Keratinocyte (primary cell): ENCODE measurements at regions not wholly inside any gene's neighbourhood (a gene's known extent, or its start where the extent isn't known, plus 50 kb on each side); places are given as distances from the start of the nearest gene placed in this dataset.

Source experiments
- DNase-seq: peaks from one replicate; pipeline ENCODE4 v3.0.0-alpha.2; 2011; ENCODE audit warnings: low read depth, missing footprints, low spot score
- FAIRE-seq: peaks from 2 replicates; lab custom pipeline; 2011; peaks lifted over from hg19 to GRCh38; lab: Jason Lieb, UNC
- H2AFZ ChIP-seq: 2 replicates; pipeline ENCODE4 v1.6.0; 2012; ENCODE audit warnings: low read length, control low read depth, inconsistent platforms; ENCODE audit not compliant: control insufficient read depth
- H3K27ac ChIP-seq: 2 replicates; pipeline ENCODE4 v1.5.1; 2011; ENCODE audit warnings: low read length; ENCODE audit not compliant: control insufficient read depth, insufficient read depth
- H3K27me3 ChIP-seq: 3 replicates; pipeline ENCODE4 v1.6.0; 2011; ENCODE audit warnings: low read length; ENCODE audit not compliant: control insufficient read depth, insufficient read depth; ENCODE audit errors: extremely low read depth
- H3K36me3 ChIP-seq, 2 experiments: 2 replicates in 1 of 2; 3 replicates in 1 of 2; pipeline ENCODE4 v1.5.1; 2011; ENCODE audit warnings: low read length in 2 of 2, mild to moderate bottlenecking in 1 of 2; ENCODE audit not compliant: control insufficient read depth in 2 of 2, insufficient read depth in 2 of 2; ENCODE audit errors: extremely low read depth in 1 of 2
- H3K4me1 ChIP-seq: 3 replicates; pipeline ENCODE4 v1.5.1; 2011; ENCODE audit warnings: low read length; ENCODE audit not compliant: control insufficient read depth, insufficient read depth; ENCODE audit errors: extremely low read depth
- H3K4me2 ChIP-seq: 3 replicates; pipeline ENCODE4 v1.6.0; 2011; ENCODE audit warnings: low read depth, low read length; ENCODE audit not compliant: control insufficient read depth, insufficient read depth; ENCODE audit errors: extremely low read depth
- H3K4me3 ChIP-seq, 3 experiments: fragments of 200-600 bp in 1 of 3; sonication (generic) in 1 of 3; 2 replicates in 2 of 3; 3 replicates in 1 of 3; pipeline ENCODE4 v1.5.1; 2011 to 2016; ENCODE audit warnings: low read length in 3 of 3, mild to moderate bottlenecking in 3 of 3, control low read depth in 2 of 3, inconsistent platforms in 1 of 3, low read depth in 1 of 3, mixed read lengths in 1 of 3, mixed run types in 1 of 3, moderate library complexity in 1 of 3; ENCODE audit not compliant: control insufficient read depth in 2 of 3, insufficient read depth in 2 of 3; ENCODE audit errors: extremely low read depth in 1 of 3
- H3K79me2 ChIP-seq: 2 replicates; pipeline ENCODE4 v1.6.0; 2012; ENCODE audit warnings: low read length; ENCODE audit not compliant: control insufficient read depth, insufficient read depth
- H3K9ac ChIP-seq: 3 replicates; pipeline ENCODE4 v1.6.0; 2011; ENCODE audit warnings: low read length; ENCODE audit not compliant: control insufficient read depth, insufficient read depth; ENCODE audit errors: extremely low read depth
- H3K9me1 ChIP-seq: 3 replicates; pipeline ENCODE4 v1.6.0; 2011; ENCODE audit warnings: low read length; ENCODE audit not compliant: control insufficient read depth, insufficient read depth; ENCODE audit errors: extremely low read depth
- H3K9me3 ChIP-seq: 2 replicates; pipeline ENCODE4 v1.5.1; 2012; ENCODE audit warnings: low read depth, low read length; ENCODE audit not compliant: control insufficient read depth
- H4K20me1 ChIP-seq: 3 replicates; pipeline ENCODE4 v1.6.0; 2011; ENCODE audit warnings: low read length; ENCODE audit not compliant: control insufficient read depth, insufficient read depth; ENCODE audit errors: extremely low read depth
- CTCF ChIP-seq, 3 experiments: IDR thresholded peaks in 1 of 3; conservative IDR thresholded peaks in 1 of 3; optimal IDR thresholded peaks in 1 of 3; 2 replicates in 2 of 3; 3 replicates in 1 of 3; pipeline versions ENCODE3 to v1.5.1; 2011; ENCODE audit warnings: low read length in 3 of 3, mild to moderate bottlenecking in 3 of 3, moderate library complexity in 2 of 3, control low read depth in 1 of 3, inconsistent platforms in 1 of 3; ENCODE audit not compliant: insufficient read depth in 2 of 3; ENCODE audit errors: extremely low read depth in 1 of 3
- EZH2 ChIP-seq: IDR thresholded peaks from one replicate; pipeline ENCODE4 v1.6.1; 2012; ENCODE audit warnings: inconsistent platforms, mild to moderate bottlenecking, low read length, moderate library complexity
- dilution Hi-C: fragments of 300-500 bp; cut with MboI; formaldehyde crosslinking; loops from one replicate; pipeline ENCODE4 v1.7.0; 2020; ENCODE audit warnings: low sequenced_read_pairs; ENCODE audit not compliant: extremely low pct_ligation_motif_present

- Histone ChIP-seq H3K27ac (no peak overlapping the region), H3K36me3 (peaks cover 2 to 3% of the 10 kb centered on the region in 2 experiments), H3K79me2 (peaks cover 99% of the 10 kb centered on the region), H3K9me3 (no peaks in the 10 kb centered on the region), H4K20me1 (peaks cover 22% of the 10 kb centered on the region), H3K27me3 (no peaks in the 10 kb centered on the region), H3K4me3 (no peak overlapping the region), H2AFZ (no peak overlapping the region), H3K4me1 (no peaks in the 10 kb centered on the region), H3K9me1 (peaks cover 2% of the 10 kb centered on the region), H3K9ac (no peak overlapping the region), H3K4me2 (no peak overlapping the region)
- no peak for DNase-seq
- dilution Hi-C loops, result no loop called here
- FAIRE-seq, result no peak
- TF ChIP-seq CTCF (optimal IDR thresholded peaks at IDR 0.05 in 1 of 3, IDR thresholded peaks at IDR 0.05 in 1 of 3, conservative IDR thresholded peaks at IDR 0.05 in 1 of 3; ENCODE audit: extremely low read depth in 1 of 3, insufficient read depth in 2 of 3, low read length in 3 of 3), result no peak
- TF ChIP-seq EZH2, result no peak
Observed at GRCh38 chr17:72441909-72442308, 321.1 kb downstream of the SOX9 start.

- no peak overlapping the region for H3K9ac ChIP-seq
- no peak overlapping the region for H3K27ac ChIP-seq
- peaks cover 99% of the 10 kb centered on the region for H3K79me2 ChIP-seq
- FAIRE-seq, result no peak
- TF ChIP-seq EZH2 (no peak), CTCF (optimal IDR thresholded peaks at IDR 0.05 in 1 of 3, IDR thresholded peaks at IDR 0.05 in 1 of 3, conservative IDR thresholded peaks at IDR 0.05 in 1 of 3; ENCODE audit: extremely low read depth in 1 of 3, insufficient read depth in 2 of 3, low read length in 3 of 3) (no peak)
- H2AFZ ChIP-seq, result no peak overlapping the region
- H3K9me1 ChIP-seq, result peaks cover 2% of the 10 kb centered on the region
- peaks cover 2 to 3% of the 10 kb centered on the region in 2 experiments for H3K36me3 ChIP-seq
- H4K20me1 ChIP-seq, result peaks cover 9% of the 10 kb centered on the region
- no peaks in the 10 kb centered on the region for H3K9me3 ChIP-seq
- no peaks in the 10 kb centered on the region for H3K4me1 ChIP-seq
- DNase-seq, result no peak
- dilution Hi-C loops, result no loop called here
- H3K27me3 ChIP-seq, result no peaks in the 10 kb centered on the region
- no peak overlapping the region for H3K4me2 ChIP-seq
- H3K4me3 ChIP-seq, result no peak overlapping the region
Observed at GRCh38 chr17:72444517-72445054, 323.8 kb downstream of the SOX9 start.
